Naive B cell (primary cell): ENCODE measurements at regions not wholly inside any gene's neighbourhood (a gene's known extent, or its start where the extent isn't known, plus 50 kb on each side); places are given as distances from the start of the nearest gene placed in this dataset.
"Not testable (repeated sequence)": the region's sequence is repeated elsewhere in the genome, so short reads cannot be mapped to it uniquely, and the experiment has no call there.

ENCODE experiments used
- ATAC-seq, 2 donors: fragments of 150-1000 bp; cut with Tn5 transposase; 2 replicates each; pipeline ENCODE4 v1.10.0; 2021; ENCODE audit warnings: low read depth in 2 of 2, mild to moderate bottlenecking in 2 of 2, moderate library complexity in 2 of 2
- DNase-seq: peaks from one replicate; pipeline ENCODE4 v3.0.0; 2022
- H3K27ac Mint-ChIP-seq, 6 donors: one replicate each; pipeline ENCODE4 v1.8.0; 2020 to 2022; ENCODE audit warnings: mild to moderate bottlenecking in 6 of 6, mixed read lengths in 6 of 6, moderate library complexity in 5 of 6, inconsistent platforms in 2 of 6
- H3K27me3 Mint-ChIP-seq, 3 donors: one replicate each; pipeline ENCODE4 v1.8.0; 2021 to 2022; ENCODE audit warnings: mixed read lengths in 3 of 3, mild to moderate bottlenecking in 1 of 3
- H3K36me3 Mint-ChIP-seq, 2 donors: one replicate each; pipeline ENCODE4 v1.8.0; 2020 to 2022; ENCODE audit warnings: mixed read lengths in 2 of 2, inconsistent platforms in 1 of 2, mild to moderate bottlenecking in 1 of 2
- H3K4me1 Mint-ChIP-seq, 3 donors: one replicate each; pipeline ENCODE4 v1.8.0; 2020 to 2022; ENCODE audit warnings: mixed read lengths in 3 of 3, inconsistent platforms in 1 of 3, mild to moderate bottlenecking in 1 of 3, moderate library complexity in 1 of 3
- H3K4me3 Mint-ChIP-seq, 8 donors: one replicate each; pipeline ENCODE4 v1.8.0; 2020 to 2022; ENCODE audit warnings: mild to moderate bottlenecking in 8 of 8, mixed read lengths in 8 of 8, moderate library complexity in 8 of 8, inconsistent platforms in 2 of 8
- H3K9me3 Mint-ChIP-seq, 7 donors: one replicate each; pipeline ENCODE4 v1.8.0; 2020 to 2022; ENCODE audit warnings: mixed read lengths in 7 of 7, mild to moderate bottlenecking in 5 of 7, inconsistent platforms in 2 of 7, moderate library complexity in 1 of 7

GRCh38 chr4:186982160-186982559 is 258.5 kb upstream of the FAT1 start:
- no peaks in the 10 kb centered on the region for H3K27me3 Mint-ChIP-seq
- no peak for DNase-seq
- H3K4me3 Mint-ChIP-seq = no peak overlapping the region
- H3K9me3 Mint-ChIP-seq = peaks cover 4 to 18% (median 7%) of the 10 kb centered on the region in 7 donors
- H3K27ac Mint-ChIP-seq = no peak overlapping the region
- H3K4me1 Mint-ChIP-seq = no peaks in the 10 kb centered on the region
- no peaks in the 10 kb centered on the region for H3K36me3 Mint-ChIP-seq
- ATAC-seq = no peak

GRCh38 chr4:186984105-186984644 is 260.5 kb upstream of the FAT1 start:
- H3K27me3 Mint-ChIP-seq = no peaks in the 10 kb centered on the region
- H3K9me3 Mint-ChIP-seq = peaks cover 3 to 23% (median 6%) of the 10 kb centered on the region in 7 donors

GRCh38 chr4:186999686-187000085 is 276.0 kb upstream of the FAT1 start:
- H3K27me3 Mint-ChIP-seq = no peaks in the 10 kb centered on the region
- H3K36me3 Mint-ChIP-seq = no peaks in the 10 kb centered on the region
- no peak for ATAC-seq
- no peak for DNase-seq
- H3K4me1 Mint-ChIP-seq = no peaks in the 10 kb centered on the region
- no peak overlapping the region for H3K4me3 Mint-ChIP-seq
- peaks cover 0 to 15% (median 3%) of the 10 kb centered on the region in 7 donors for H3K9me3 Mint-ChIP-seq
- no peak overlapping the region for H3K27ac Mint-ChIP-seq

More at GRCh38 chr4:186984105-186984644, 260.5 kb upstream of the FAT1 start:
- no peak for ATAC-seq
- Mint-ChIP-seq H3K4me3 (no peak overlapping the region), H3K27ac (no peak overlapping the region), H3K4me1 (no peaks in the 10 kb centered on the region), H3K36me3 (no peaks in the 10 kb centered on the region)
- DNase-seq = no peak

- Mint-ChIP-seq H3K27me3 (no peaks in the 10 kb centered on the region), H3K36me3 (no peaks in the 10 kb centered on the region), H3K27ac (no peak overlapping the region), H3K4me1 (no peaks in the 10 kb centered on the region), H3K4me3 (no peak overlapping the region), H3K9me3 (peaks cover 0 to 15% (median 3%) of the 10 kb centered on the region in 7 donors)
- ATAC-seq (no peak), DNase-seq (no peak)
Observed at GRCh38 chr4:187000281-187000680, 276.6 kb upstream of the FAT1 start.

- H3K27me3 Mint-ChIP-seq, ATAC-seq, H3K4me1 Mint-ChIP-seq, H3K36me3 Mint-ChIP-seq, H3K27ac Mint-ChIP-seq, H3K4me3 Mint-ChIP-seq, DNase-seq: not testable (repeated sequence)
- H3K9me3 Mint-ChIP-seq = peaks cover 0 to 15% (median 0%) of the 10 kb centered on the region in 7 donors
Observed at GRCh38 chr4:187002133-187002532, 278.5 kb upstream of the FAT1 start.

GRCh38 chr4:187004628-187005027 is 281.0 kb upstream of the FAT1 start:
- DNase-seq = no peak
- H3K36me3 Mint-ChIP-seq = no peaks in the 10 kb centered on the region
- no peak overlapping the region for H3K27ac Mint-ChIP-seq
- no peak overlapping the region for H3K4me3 Mint-ChIP-seq
- no peak for ATAC-seq
- H3K9me3 Mint-ChIP-seq = peaks cover 0 to 10% (median 2%) of the 10 kb centered on the region in 7 donors
- H3K4me1 Mint-ChIP-seq = no peaks in the 10 kb centered on the region
- no peaks in the 10 kb centered on the region for H3K27me3 Mint-ChIP-seq

- Mint-ChIP-seq H3K4me1 (no peaks in the 10 kb centered on the region), H3K36me3 (no peaks in the 10 kb centered on the region), H3K4me3 (no peak overlapping the region), H3K27me3 (no peaks in the 10 kb centered on the region), H3K9me3 (peaks cover 0 to 10% (median 2%) of the 10 kb centered on the region in 7 donors), H3K27ac (no peak overlapping the region)
- DNase-seq (no peak), ATAC-seq (no peak)
Observed at GRCh38 chr4:187006189-187006618, 282.5 kb upstream of the FAT1 start.

GRCh38 chr4:187010052-187010451 is 286.4 kb upstream of the FAT1 start:
- ATAC-seq (no peak), DNase-seq (no peak)
- H3K27ac Mint-ChIP-seq = no peak overlapping the region
- H3K4me1 Mint-ChIP-seq = no peaks in the 10 kb centered on the region
- peaks cover 0 to 13% (median 6%) of the 10 kb centered on the region in 7 donors for H3K9me3 Mint-ChIP-seq
- H3K36me3 Mint-ChIP-seq = no peaks in the 10 kb centered on the region
- no peak overlapping the region for H3K4me3 Mint-ChIP-seq
- H3K27me3 Mint-ChIP-seq = no peaks in the 10 kb centered on the region

- no peak overlapping the region for H3K4me3 Mint-ChIP-seq
- no peak overlapping the region for H3K27ac Mint-ChIP-seq
- DNase-seq (no peak), ATAC-seq (no peak)
- no peaks in the 10 kb centered on the region for H3K4me1 Mint-ChIP-seq
- H3K27me3 Mint-ChIP-seq = no peaks in the 10 kb centered on the region
- H3K36me3 Mint-ChIP-seq = no peaks in the 10 kb centered on the region
- peaks cover 0 to 15% (median 7%) of the 10 kb centered on the region in 7 donors for H3K9me3 Mint-ChIP-seq
Observed at GRCh38 chr4:187016101-187016500, 292.4 kb upstream of the FAT1 start.

GRCh38 chr4:187017147-187017546 is 293.5 kb upstream of the FAT1 start:
- no peak overlapping the region for H3K4me3 Mint-ChIP-seq
- no peak overlapping the region for H3K27ac Mint-ChIP-seq
- H3K4me1 Mint-ChIP-seq = no peaks in the 10 kb centered on the region

GRCh38 chr4:187019896-187020295 is 296.2 kb upstream of the FAT1 start:
- Mint-ChIP-seq H3K4me3 (no peak overlapping the region), H3K27me3 (no peaks in the 10 kb centered on the region), H3K4me1 (no peaks in the 10 kb centered on the region), H3K36me3 (no peaks in the 10 kb centered on the region), H3K9me3 (peaks cover 0 to 7% (median 5%) of the 10 kb centered on the region in 7 donors), H3K27ac (no peak overlapping the region)
- ATAC-seq (no peak), DNase-seq (no peak)

More at GRCh38 chr4:187017147-187017546, 293.5 kb upstream of the FAT1 start:
- ATAC-seq = no peak
- Mint-ChIP-seq H3K27me3 (no peaks in the 10 kb centered on the region), H3K36me3 (no peaks in the 10 kb centered on the region), H3K9me3 (peaks cover 0 to 15% (median 7%) of the 10 kb centered on the region in 7 donors)
- DNase-seq = no peak

GRCh38 chr4:187020676-187021075 is 297.0 kb upstream of the FAT1 start:
- Mint-ChIP-seq H3K4me1 (no peaks in the 10 kb centered on the region), H3K27ac (no peak overlapping the region), H3K36me3 (no peaks in the 10 kb centered on the region), H3K27me3 (no peaks in the 10 kb centered on the region), H3K9me3 (peaks cover 0 to 7% (median 4%) of the 10 kb centered on the region in 7 donors), H3K4me3 (no peak overlapping the region)
- DNase-seq (no peak), ATAC-seq (no peak)

- Mint-ChIP-seq H3K4me1 (no peaks in the 10 kb centered on the region), H3K9me3 (peaks cover 4 to 15% (median 6%) of the 10 kb centered on the region in 7 donors), H3K27ac (no peak overlapping the region), H3K4me3 (no peak overlapping the region), H3K27me3 (no peaks in the 10 kb centered on the region), H3K36me3 (no peaks in the 10 kb centered on the region)
- ATAC-seq (no peak), DNase-seq (no peak)
Observed at GRCh38 chr4:187021436-187022205, 298.0 kb upstream of the FAT1 start.

GRCh38 chr4:187027272-187027671 is 303.6 kb upstream of the FAT1 start:
- Mint-ChIP-seq H3K9me3 (peaks cover 6 to 28% (median 17%) of the 10 kb centered on the region in 7 donors), H3K27me3 (no peaks in the 10 kb centered on the region), H3K4me1 (no peaks in the 10 kb centered on the region), H3K36me3 (no peaks in the 10 kb centered on the region), H3K4me3 (no peak overlapping the region), H3K27ac (no peak overlapping the region)
- ATAC-seq (no peak), DNase-seq (no peak)
